ENCODE measurements at regions not wholly inside any gene's neighbourhood (a gene's known extent, or its start where the extent isn't known, plus 50 kb on each side); places are given as distances from the start of the nearest gene placed in this dataset.
"Not testable (repeated sequence)": the region's sequence is repeated elsewhere in the genome, so short reads cannot be mapped to it uniquely, and the experiment has no call there.

DNA sequence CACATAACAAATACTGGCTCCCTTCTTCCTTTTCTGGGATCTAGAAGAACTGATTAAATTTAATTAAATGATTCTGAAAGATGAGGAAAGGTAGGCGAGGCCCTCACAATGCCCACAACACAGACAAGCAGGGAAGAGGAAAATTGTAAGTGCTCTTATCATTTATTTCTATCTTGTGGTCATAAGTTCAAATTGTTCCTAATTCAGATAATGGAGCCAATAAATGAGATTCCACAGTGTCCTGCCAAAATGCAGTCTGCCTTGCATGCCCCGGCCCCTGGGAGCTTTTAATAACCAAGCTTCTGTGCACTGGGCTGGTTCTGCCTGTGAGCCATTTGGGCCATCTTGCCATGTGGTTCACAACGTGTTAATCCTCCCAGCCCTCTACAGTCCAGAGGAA lies 97.0 kb downstream of the CMC2 start:
- TF ChIP-seq POLR2AphosphoS5 (IDR thresholded peaks at IDR 0.05) (no peak), POLR2A (IDR thresholded peaks at IDR 0.05) (no peak)
- TF ChIP-seq, protein P1, sequence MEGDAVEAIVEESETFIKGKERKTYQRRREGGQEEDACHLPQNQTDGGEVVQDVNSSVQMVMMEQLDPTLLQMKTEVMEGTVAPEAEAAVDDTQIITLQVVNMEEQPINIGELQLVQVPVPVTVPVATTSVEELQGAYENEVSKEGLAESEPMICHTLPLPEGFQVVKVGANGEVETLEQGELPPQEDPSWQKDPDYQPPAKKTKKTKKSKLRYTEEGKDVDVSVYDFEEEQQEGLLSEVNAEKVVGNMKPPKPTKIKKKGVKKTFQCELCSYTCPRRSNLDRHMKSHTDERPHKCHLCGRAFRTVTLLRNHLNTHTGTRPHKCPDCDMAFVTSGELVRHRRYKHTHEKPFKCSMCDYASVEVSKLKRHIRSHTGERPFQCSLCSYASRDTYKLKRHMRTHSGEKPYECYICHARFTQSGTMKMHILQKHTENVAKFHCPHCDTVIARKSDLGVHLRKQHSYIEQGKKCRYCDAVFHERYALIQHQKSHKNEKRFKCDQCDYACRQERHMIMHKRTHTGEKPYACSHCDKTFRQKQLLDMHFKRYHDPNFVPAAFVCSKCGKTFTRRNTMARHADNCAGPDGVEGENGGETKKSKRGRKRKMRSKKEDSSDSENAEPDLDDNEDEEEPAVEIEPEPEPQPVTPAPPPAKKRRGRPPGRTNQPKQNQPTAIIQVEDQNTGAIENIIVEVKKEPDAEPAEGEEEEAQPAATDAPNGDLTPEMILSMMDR (IDR thresholded peaks at IDR 0.05) = no peak
- no peaks in the 10 kb centered on the region for H3K36me3 ChIP-seq
- H3K27me3 ChIP-seq = no peaks in the 10 kb centered on the region
- DNase-seq (ENCODE audit: low spot score in 2 of 2) = no peak
- H3K27ac ChIP-seq = no peak overlapping the region
- H3K4me1 ChIP-seq = no peaks in the 10 kb centered on the region
- H3K4me3 ChIP-seq = no peak overlapping the region
- intact Hi-C loops (cut with DNase I; ENCODE audit: low total_unique reads) = no loop called here
- no peaks in the 10 kb centered on the region for H3K9me3 ChIP-seq

DNA sequence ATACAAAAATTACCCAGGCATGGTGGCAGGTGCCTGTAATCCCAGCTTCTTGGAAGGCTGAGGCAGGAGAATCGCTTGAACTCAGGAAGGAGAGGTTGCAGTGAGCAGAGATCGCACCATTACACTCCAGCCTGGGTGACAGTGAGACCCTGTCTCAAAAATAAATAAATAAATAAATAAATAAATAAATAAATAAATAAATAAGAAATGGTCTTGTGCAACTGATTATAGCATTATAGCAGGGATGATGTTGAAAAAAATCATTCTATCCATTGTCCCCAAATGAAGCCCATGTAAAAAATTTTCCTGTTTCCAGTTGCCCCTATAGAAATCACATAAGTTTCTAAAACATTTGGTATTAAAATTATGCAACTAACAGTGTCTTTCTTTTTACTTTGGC lies 100.5 kb downstream of the CMC2 start:
- H3K4me3 ChIP-seq; H3K4me1 ChIP-seq; H3K27me3 ChIP-seq; intact Hi-C loops (cut with DNase I; ENCODE audit: low total_unique reads); H3K27ac ChIP-seq; H3K9me3 ChIP-seq; H3K36me3 ChIP-seq; DNase-seq (ENCODE audit: low spot score in 2 of 2): not testable (repeated sequence)

DNA sequence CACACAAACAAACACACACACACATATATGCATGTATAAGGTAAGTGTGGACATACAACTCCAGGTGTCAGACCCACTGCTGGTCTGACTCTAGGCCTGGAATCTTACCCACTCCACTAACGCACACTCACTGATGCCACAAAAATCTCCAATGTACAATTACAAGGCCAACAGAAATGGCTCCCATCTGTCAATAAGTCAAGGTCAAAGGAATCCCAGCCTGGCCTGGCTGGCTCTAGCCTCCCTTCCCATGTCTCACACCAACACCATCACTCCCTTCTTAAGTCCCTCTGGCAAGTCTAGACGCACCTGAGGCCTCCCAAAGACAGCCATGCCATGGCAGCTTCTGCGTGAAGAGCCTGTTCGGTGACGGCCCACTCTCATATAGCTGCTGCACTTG lies 99.2 kb upstream of the CDYL2 start:
- Histone ChIP-seq H3K4me3 (no peak overlapping the region), H3K27me3 (no peaks in the 10 kb centered on the region), H3K27ac (no peak overlapping the region), H3K4me1 (no peaks in the 10 kb centered on the region), H3K36me3 (no peaks in the 10 kb centered on the region), H3K9me3 (no peaks in the 10 kb centered on the region)
- intact Hi-C loops (cut with DNase I; ENCODE audit: low total_unique reads) = no loop called here
- no peak for DNase-seq (ENCODE audit: low spot score in 2 of 2)
- no peak for TF ChIP-seq POLR2AphosphoS5 (IDR thresholded peaks at IDR 0.05)
- TF ChIP-seq POLR2A (IDR thresholded peaks at IDR 0.05) = no peak
- TF ChIP-seq, protein P1 (IDR thresholded peaks at IDR 0.05) = no peak

GRCh38 chr16:80902306-80903110 lies 98.1 kb upstream of the CDYL2 start:
- H3K36me3 ChIP-seq = no peaks in the 10 kb centered on the region
- H3K9me3 ChIP-seq = no peaks in the 10 kb centered on the region
- H3K4me3 ChIP-seq = no peak overlapping the region
- no peak overlapping the region for H3K27ac ChIP-seq
- H3K27me3 ChIP-seq = no peaks in the 10 kb centered on the region
- intact Hi-C loops (cut with DNase I; ENCODE audit: low total_unique reads) = no loop called here
- no peaks in the 10 kb centered on the region for H3K4me1 ChIP-seq
- no peak for DNase-seq (ENCODE audit: low spot score in 2 of 2)
- TF ChIP-seq, protein P1 (IDR thresholded peaks at IDR 0.05) = no peak
- TF ChIP-seq POLR2A (IDR thresholded peaks at IDR 0.05) = no peak
- no peak for TF ChIP-seq POLR2AphosphoS5 (IDR thresholded peaks at IDR 0.05)

DNA sequence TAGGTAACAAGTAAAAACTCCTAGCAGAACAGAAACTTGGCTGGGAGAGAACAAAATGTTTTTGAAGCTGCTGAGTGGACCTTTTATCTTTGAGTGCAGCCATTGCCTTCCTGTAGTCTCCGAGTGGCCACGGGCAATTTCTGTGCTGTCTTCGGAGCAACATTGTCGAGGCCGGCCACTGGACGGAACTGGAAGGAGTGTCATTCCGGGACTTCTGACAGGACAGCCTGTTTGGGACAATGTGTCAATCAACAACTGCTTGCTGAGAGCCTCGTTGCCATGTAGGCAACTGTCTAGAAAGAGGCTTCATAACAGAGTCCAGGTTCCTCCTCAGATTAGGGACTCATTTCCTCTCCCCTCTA lies 96.2 kb upstream of the CDYL2 start:
- TF ChIP-seq POLR2AphosphoS5 (IDR thresholded peaks at IDR 0.05) = peak in 1 of 3 donors; percentile 22
- TF ChIP-seq, protein P1 (IDR thresholded peaks at IDR 0.05) = no peak
- no peak for DNase-seq (ENCODE audit: low spot score in 2 of 2)
- Histone ChIP-seq H3K36me3 (no peaks in the 10 kb centered on the region), H3K9me3 (no peaks in the 10 kb centered on the region), H3K4me3 (peak overlapping the region in 2 of 3 donors; percentile 30 to 45), H3K27ac (peak overlapping the region; percentile 83 to 90), H3K27me3 (no peaks in the 10 kb centered on the region), H3K4me1 (no peaks in the 10 kb centered on the region)
- intact Hi-C loops (cut with DNase I; ENCODE audit: low total_unique reads) = no loop called here
